Karpas-422 (cell line): ENCODE measurements at regions not wholly inside any gene's neighbourhood (a gene's known extent, or its start where the extent isn't known, plus 50 kb on each side); places are given as distances from the start of the nearest gene placed in this dataset.

ENCODE experiments used
- DNase-seq: peaks from one replicate; pipeline ENCODE4 v3.0.0-alpha.2; 2015
- H2AFZ ChIP-seq: fragments of 200-600 bp; sonication (generic); 2 replicates; pipeline ENCODE4 v1.6.1; 2014; ENCODE audit warnings: antibody characterized with exemption, low read length, mixed read lengths
- H3K27ac ChIP-seq: fragments of 200-600 bp; sonication (generic); 2 replicates; pipeline ENCODE4 v1.5.1; 2014; ENCODE audit warnings: mild to moderate bottlenecking, low read length, moderate library complexity
- H3K27me3 ChIP-seq: fragments of 200-600 bp; sonication (generic); 2 replicates; pipeline ENCODE4 v1.6.1; 2014; ENCODE audit warnings: low read length, mixed read lengths
- H3K36me3 ChIP-seq: fragments of 200-600 bp; sonication (generic); 2 replicates; pipeline ENCODE4 v1.6.1; 2014; ENCODE audit warnings: low read length, mixed read lengths; ENCODE audit not compliant: insufficient read depth
- H3K4me1 ChIP-seq: fragments of 200-600 bp; sonication (generic); 2 replicates; pipeline ENCODE4 v1.6.1; 2014; ENCODE audit warnings: mild to moderate bottlenecking, low read length, mixed read lengths
- H3K4me2 ChIP-seq: fragments of 200-600 bp; sonication (generic); 2 replicates; pipeline ENCODE4 v1.6.1; 2014; ENCODE audit warnings: low read length, low read depth, mild to moderate bottlenecking; ENCODE audit not compliant: poor library complexity, severe bottlenecking
- H3K4me3 ChIP-seq: fragments of 200-600 bp; sonication (generic); 2 replicates; pipeline ENCODE4 v1.5.1; 2014; ENCODE audit warnings: mild to moderate bottlenecking, antibody characterized with exemption, low read length, mixed read lengths
- H3K79me2 ChIP-seq: fragments of 200-600 bp; sonication (generic); 2 replicates; pipeline ENCODE4 v1.6.1; 2014; ENCODE audit warnings: mild to moderate bottlenecking, low read length, mixed read lengths
- H3K9ac ChIP-seq: fragments of 200-600 bp; sonication (generic); 2 replicates; pipeline ENCODE4 v1.6.0; 2014; ENCODE audit warnings: low read length
- H3K9me2 ChIP-seq: fragments of 200-600 bp; sonication (generic), shearing (Covaris generic); replicated peaks from 2 replicates; pipeline ENCODE4 v1.6.0; 2014; ENCODE audit warnings: mild to moderate bottlenecking, low read length, moderate library complexity; ENCODE audit not compliant: insufficient read depth
- H3K9me3 ChIP-seq: fragments of 300-700, 200-600 bp; sonication (generic); 2 replicates; pipeline ENCODE4 v1.6.1; 2014; ENCODE audit warnings: low read length, mixed read lengths
- H4K20me1 ChIP-seq: fragments of 200-600 bp; sonication (generic); 2 replicates; pipeline ENCODE4 v1.6.1; 2014; ENCODE audit warnings: mild to moderate bottlenecking, antibody characterized with exemption, low read length, low read depth; ENCODE audit not compliant: insufficient read depth

DNA sequence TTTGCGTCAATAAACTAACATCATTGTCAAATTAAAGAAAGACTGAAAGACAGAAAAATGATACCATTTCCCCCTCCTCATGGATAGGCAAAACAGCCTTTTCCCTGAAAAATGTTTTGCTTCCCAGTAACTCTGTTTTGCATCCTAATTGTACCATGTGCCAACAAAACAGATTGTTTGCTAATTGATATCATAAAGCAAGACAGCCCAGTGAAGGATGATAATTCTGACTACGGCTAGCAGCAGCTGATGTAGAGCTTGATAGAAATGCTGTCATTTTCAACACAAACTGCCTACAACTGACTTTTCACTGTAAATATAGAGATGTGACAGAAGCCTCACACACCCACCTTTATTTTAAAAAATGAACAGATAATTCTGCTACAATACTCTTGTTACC, 1061.6 kb downstream of the HACE1 start:
- Histone ChIP-seq H3K27ac (no peak overlapping the region), H3K9me3 (no peaks in the 10 kb centered on the region), H3K9me2 (no peaks in the 10 kb centered on the region), H3K4me1 (no peaks in the 10 kb centered on the region), H3K27me3 (no peaks in the 10 kb centered on the region), H2AFZ (no peak overlapping the region), H3K36me3 (no peaks in the 10 kb centered on the region), H3K4me2 (no peak overlapping the region), H3K9ac (no peak overlapping the region), H3K4me3 (no peak overlapping the region), H4K20me1 (no peaks in the 10 kb centered on the region), H3K79me2 (no peaks in the 10 kb centered on the region)
- no peak for DNase-seq

DNA sequence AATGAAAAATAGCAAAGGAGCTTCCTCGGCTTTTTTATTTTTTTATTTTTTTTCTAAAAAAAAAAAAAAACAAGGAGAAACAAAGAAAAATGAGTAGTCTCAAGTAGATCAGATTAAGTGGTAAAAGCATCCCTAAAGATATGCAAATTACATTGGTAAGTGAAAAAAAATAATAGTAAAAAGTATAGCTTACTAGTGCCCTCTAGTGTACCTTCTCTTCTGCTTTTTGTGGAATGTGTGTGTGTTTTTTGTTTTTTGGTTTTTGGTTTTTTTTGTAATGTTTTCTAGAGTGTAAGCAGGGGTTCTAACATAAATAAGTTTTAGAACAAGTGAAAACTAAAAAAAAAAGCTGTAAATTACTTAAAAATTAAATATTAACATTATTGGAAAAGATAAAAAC, 1062.0 kb downstream of the HACE1 start:
- H3K4me3 ChIP-seq = no peak overlapping the region
- H3K27ac ChIP-seq = no peak overlapping the region
- H3K36me3 ChIP-seq = no peaks in the 10 kb centered on the region
- no peaks in the 10 kb centered on the region for H3K4me1 ChIP-seq
- no peaks in the 10 kb centered on the region for H3K9me2 ChIP-seq
- H3K9ac ChIP-seq = no peak overlapping the region
- H3K4me2 ChIP-seq = no peak overlapping the region
- peak; percentile 69 for DNase-seq
- no peaks in the 10 kb centered on the region for H4K20me1 ChIP-seq
- no peaks in the 10 kb centered on the region for H3K9me3 ChIP-seq
- no peak overlapping the region for H2AFZ ChIP-seq
- H3K79me2 ChIP-seq = no peaks in the 10 kb centered on the region
- no peaks in the 10 kb centered on the region for H3K27me3 ChIP-seq

DNA sequence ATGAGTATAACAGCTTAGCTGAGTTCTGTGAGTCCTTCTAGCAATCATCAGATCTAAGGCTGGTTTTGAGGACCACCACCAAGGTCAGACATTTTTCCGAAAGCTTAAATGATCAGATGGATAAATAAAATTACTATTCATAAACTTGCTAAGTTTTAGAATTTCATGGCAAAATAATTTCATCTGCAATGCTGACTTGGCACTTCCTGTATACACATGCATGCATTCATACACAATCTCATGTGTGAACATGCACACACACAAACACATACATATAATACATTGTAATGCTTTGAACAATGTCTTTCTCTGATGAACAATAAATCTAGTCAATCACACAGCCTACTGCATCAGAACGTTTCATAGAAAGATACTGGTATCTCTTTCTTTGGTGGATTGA, 1068.3 kb downstream of the HACE1 start:
- no peak for DNase-seq
- no peaks in the 10 kb centered on the region for H3K27me3 ChIP-seq
- H3K79me2 ChIP-seq = no peaks in the 10 kb centered on the region
- no peak overlapping the region for H3K4me2 ChIP-seq
- no peaks in the 10 kb centered on the region for H4K20me1 ChIP-seq
- no peak overlapping the region for H3K9ac ChIP-seq
- H3K4me3 ChIP-seq = no peak overlapping the region
- H3K9me2 ChIP-seq = no peaks in the 10 kb centered on the region
- no peak overlapping the region for H2AFZ ChIP-seq
- no peak overlapping the region for H3K27ac ChIP-seq
- H3K4me1 ChIP-seq = no peaks in the 10 kb centered on the region
- no peaks in the 10 kb centered on the region for H3K36me3 ChIP-seq
- no peaks in the 10 kb centered on the region for H3K9me3 ChIP-seq

DNA sequence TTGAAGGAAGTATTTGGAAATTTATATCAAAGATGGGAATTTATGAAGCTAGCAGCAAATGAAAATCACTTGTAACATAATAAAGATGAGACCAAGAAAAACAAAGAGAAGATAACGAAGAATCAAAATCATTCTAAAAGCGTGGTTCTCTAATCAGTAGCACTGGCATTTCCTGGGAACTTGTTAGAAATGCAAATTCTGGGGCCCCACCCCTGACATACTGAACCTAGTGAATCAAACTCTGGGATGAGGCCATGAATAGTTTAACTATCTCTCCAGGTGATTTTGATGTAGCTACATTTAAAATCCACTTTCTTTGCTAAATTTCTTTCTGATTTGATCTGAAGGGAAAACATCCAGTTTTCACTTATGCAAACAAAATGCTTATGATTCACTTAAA, 1075.6 kb downstream of the HACE1 start:
- Histone ChIP-seq H3K9ac (no peak overlapping the region), H3K36me3 (no peaks in the 10 kb centered on the region), H3K79me2 (no peaks in the 10 kb centered on the region), H2AFZ (no peak overlapping the region), H3K4me3 (no peak overlapping the region), H3K4me2 (no peak overlapping the region), H3K27ac (no peak overlapping the region), H3K4me1 (no peaks in the 10 kb centered on the region), H3K27me3 (no peaks in the 10 kb centered on the region), H3K9me3 (no peaks in the 10 kb centered on the region), H3K9me2 (no peaks in the 10 kb centered on the region), H4K20me1 (no peaks in the 10 kb centered on the region)
- no peak for DNase-seq

DNA sequence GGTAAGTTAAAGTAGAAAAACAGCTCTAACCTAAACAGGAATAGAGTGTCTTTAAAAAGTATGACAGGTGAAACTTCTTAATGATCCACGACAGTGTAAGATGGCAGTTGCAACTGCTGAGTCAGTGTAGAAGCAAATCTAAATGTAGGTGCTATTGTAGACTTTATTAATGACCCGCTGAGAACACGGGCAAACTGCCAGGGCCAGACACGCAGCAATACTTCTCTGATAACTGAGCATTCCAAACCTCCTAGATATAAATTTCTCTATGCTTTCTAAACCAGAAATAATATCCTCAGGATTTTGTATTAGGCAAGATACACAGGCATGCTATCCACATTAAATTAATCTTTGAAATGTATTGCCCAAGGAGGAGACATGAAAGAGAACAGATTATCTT, 1076.4 kb downstream of the HACE1 start:
- no peaks in the 10 kb centered on the region for H3K9me2 ChIP-seq
- no peak overlapping the region for H3K27ac ChIP-seq
- no peak for DNase-seq
- H3K4me3 ChIP-seq = no peak overlapping the region
- no peaks in the 10 kb centered on the region for H3K36me3 ChIP-seq
- H3K9me3 ChIP-seq = no peaks in the 10 kb centered on the region
- H3K4me2 ChIP-seq = no peak overlapping the region
- no peaks in the 10 kb centered on the region for H3K4me1 ChIP-seq
- no peaks in the 10 kb centered on the region for H3K79me2 ChIP-seq
- H4K20me1 ChIP-seq = no peaks in the 10 kb centered on the region
- H3K9ac ChIP-seq = no peak overlapping the region
- no peaks in the 10 kb centered on the region for H3K27me3 ChIP-seq
- no peak overlapping the region for H2AFZ ChIP-seq

DNA sequence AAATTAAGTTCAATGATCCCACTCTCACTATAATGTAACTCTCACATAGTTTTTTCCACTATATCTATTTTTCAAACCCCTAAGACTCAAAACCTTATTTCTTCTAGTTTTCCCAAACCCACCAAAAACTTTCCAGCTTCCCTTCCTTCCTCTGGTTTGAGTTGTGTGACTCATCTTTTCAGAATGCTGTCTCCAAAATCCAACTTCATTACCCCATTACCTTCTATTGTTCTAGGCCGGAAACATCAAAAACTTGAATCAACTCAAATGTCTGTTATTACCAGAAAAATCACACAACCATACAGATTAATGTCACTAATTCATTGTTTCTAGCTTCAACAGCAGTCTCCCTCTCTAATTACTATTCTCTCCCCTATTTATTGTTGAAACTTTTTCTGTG, 1090.3 kb downstream of the HACE1 start:
- H3K79me2 ChIP-seq = no peaks in the 10 kb centered on the region
- H3K9me3 ChIP-seq = no peaks in the 10 kb centered on the region
- H3K4me3 ChIP-seq = no peak overlapping the region
- H3K27me3 ChIP-seq = no peaks in the 10 kb centered on the region
- H2AFZ ChIP-seq = no peak overlapping the region
- H3K4me2 ChIP-seq = no peak overlapping the region
- H3K4me1 ChIP-seq = no peaks in the 10 kb centered on the region
- no peak overlapping the region for H3K9ac ChIP-seq
- no peaks in the 10 kb centered on the region for H3K36me3 ChIP-seq
- H3K27ac ChIP-seq = no peak overlapping the region
- no peaks in the 10 kb centered on the region for H4K20me1 ChIP-seq
- no peak for DNase-seq
- no peaks in the 10 kb centered on the region for H3K9me2 ChIP-seq

- H3K36me3 ChIP-seq = no peaks in the 10 kb centered on the region
- H3K9ac ChIP-seq = no peak overlapping the region
- no peak for DNase-seq
- no peaks in the 10 kb centered on the region for H3K4me1 ChIP-seq
- no peak overlapping the region for H3K4me2 ChIP-seq
- H2AFZ ChIP-seq = no peak overlapping the region
- H3K9me3 ChIP-seq = no peaks in the 10 kb centered on the region
- no peaks in the 10 kb centered on the region for H3K9me2 ChIP-seq
- no peaks in the 10 kb centered on the region for H4K20me1 ChIP-seq
- no peaks in the 10 kb centered on the region for H3K27me3 ChIP-seq
- no peak overlapping the region for H3K27ac ChIP-seq
- no peaks in the 10 kb centered on the region for H3K79me2 ChIP-seq
- H3K4me3 ChIP-seq = no peak overlapping the region
Measured at GRCh38 chr6:103750603-103751002, 1109.1 kb downstream of the HACE1 start.

DNA sequence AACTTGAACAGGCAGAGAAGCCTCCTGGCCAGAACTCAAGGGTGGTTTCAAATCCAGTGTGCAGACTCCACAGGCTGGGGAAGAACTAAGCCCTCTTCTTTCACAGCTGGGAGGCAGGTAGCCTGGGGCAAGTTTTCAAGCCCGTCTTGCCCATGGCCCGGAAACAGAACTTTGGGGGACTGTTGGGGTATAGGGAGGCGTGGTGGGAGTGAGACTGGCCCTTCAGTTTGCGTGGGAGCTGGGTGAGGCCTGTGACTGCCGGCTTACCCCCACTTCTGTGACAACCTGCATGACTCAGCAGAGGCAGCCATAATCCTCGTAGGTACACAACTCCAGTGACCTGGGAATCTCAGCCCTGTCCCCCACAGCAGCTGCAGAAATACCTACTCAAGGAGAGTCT, 1125.7 kb downstream of the HACE1 start:
- H3K27me3 ChIP-seq = no peaks in the 10 kb centered on the region
- no peaks in the 10 kb centered on the region for H3K36me3 ChIP-seq
- H3K27ac ChIP-seq = no peak overlapping the region
- no peaks in the 10 kb centered on the region for H3K9me2 ChIP-seq
- no peaks in the 10 kb centered on the region for H3K9me3 ChIP-seq
- H3K4me2 ChIP-seq = no peak overlapping the region
- H3K4me1 ChIP-seq = no peaks in the 10 kb centered on the region
- H3K9ac ChIP-seq = no peak overlapping the region
- H3K4me3 ChIP-seq = no peak overlapping the region
- no peak overlapping the region for H2AFZ ChIP-seq
- H3K79me2 ChIP-seq = no peaks in the 10 kb centered on the region
- H4K20me1 ChIP-seq = no peaks in the 10 kb centered on the region
- DNase-seq = no peak

GRCh38 chr6:103729658-103730057, 1130.1 kb downstream of the HACE1 start:
- no peaks in the 10 kb centered on the region for H3K9me3 ChIP-seq
- no peaks in the 10 kb centered on the region for H3K4me1 ChIP-seq
- no peaks in the 10 kb centered on the region for H4K20me1 ChIP-seq
- no peak overlapping the region for H2AFZ ChIP-seq
- no peak overlapping the region for H3K27ac ChIP-seq
- H3K36me3 ChIP-seq = no peaks in the 10 kb centered on the region
- no peak overlapping the region for H3K9ac ChIP-seq
- no peaks in the 10 kb centered on the region for H3K27me3 ChIP-seq
- no peaks in the 10 kb centered on the region for H3K9me2 ChIP-seq
- no peak overlapping the region for H3K4me3 ChIP-seq
- no peaks in the 10 kb centered on the region for H3K79me2 ChIP-seq
- no peak for DNase-seq
- H3K4me2 ChIP-seq = no peak overlapping the region
